ENCODE measurements at regions not wholly inside any gene's neighbourhood (a gene's known extent, or its start where the extent isn't known, plus 50 kb on each side); places are given as distances from the start of the nearest gene placed in this dataset.

DNA sequence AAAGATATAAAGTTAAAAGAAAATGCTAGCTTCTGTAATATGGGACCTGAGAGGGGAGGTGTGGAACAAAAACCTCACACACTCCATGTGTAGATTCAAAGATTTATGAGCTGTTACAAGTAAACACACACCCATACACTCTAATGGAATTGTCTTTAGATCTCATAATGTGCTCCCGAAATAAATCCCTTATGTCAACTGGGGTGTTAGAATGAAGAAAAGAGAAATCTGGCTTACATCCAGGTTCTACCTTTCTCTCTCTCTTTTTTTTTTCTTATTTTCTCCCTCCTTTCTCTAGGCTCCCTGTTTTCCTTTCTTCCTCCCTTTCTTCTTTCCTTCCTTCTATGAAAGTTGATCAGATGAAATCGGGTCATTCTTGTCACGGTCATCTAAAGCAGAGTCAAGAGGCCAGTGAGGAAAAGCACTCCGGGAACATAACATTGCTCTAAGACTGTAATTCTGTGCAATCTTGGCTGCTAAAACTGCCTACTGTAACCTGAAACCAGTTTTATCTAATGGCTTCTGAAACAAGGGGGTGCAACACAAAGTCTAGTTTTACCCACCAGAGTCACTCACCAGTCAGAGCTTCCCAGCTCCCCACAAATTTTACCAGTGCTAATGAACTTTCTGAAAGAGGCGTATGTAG is 68.3 kb upstream of the BTBD3 start:
- Histone ChIP-seq H3K27me3 (no peaks in the 10 kb centered on the region), H3K4me3 (ENCODE audit: low read depth in 1 of 2, low read length in 1 of 2) (no peak overlapping the region), H3K36me3 (no peaks in the 10 kb centered on the region), H3K9me3 (no peaks in the 10 kb centered on the region), H3K27ac (no peak overlapping the region), H3K4me1 (ENCODE audit: control insufficient read depth in 1 of 2, insufficient read depth in 1 of 2, low read depth in 1 of 2, low read length in 1 of 2) (no peaks in the 10 kb centered on the region)
- TF ChIP-seq, protein P1, sequence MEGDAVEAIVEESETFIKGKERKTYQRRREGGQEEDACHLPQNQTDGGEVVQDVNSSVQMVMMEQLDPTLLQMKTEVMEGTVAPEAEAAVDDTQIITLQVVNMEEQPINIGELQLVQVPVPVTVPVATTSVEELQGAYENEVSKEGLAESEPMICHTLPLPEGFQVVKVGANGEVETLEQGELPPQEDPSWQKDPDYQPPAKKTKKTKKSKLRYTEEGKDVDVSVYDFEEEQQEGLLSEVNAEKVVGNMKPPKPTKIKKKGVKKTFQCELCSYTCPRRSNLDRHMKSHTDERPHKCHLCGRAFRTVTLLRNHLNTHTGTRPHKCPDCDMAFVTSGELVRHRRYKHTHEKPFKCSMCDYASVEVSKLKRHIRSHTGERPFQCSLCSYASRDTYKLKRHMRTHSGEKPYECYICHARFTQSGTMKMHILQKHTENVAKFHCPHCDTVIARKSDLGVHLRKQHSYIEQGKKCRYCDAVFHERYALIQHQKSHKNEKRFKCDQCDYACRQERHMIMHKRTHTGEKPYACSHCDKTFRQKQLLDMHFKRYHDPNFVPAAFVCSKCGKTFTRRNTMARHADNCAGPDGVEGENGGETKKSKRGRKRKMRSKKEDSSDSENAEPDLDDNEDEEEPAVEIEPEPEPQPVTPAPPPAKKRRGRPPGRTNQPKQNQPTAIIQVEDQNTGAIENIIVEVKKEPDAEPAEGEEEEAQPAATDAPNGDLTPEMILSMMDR (IDR thresholded peaks at IDR 0.05), result no peak

DNA sequence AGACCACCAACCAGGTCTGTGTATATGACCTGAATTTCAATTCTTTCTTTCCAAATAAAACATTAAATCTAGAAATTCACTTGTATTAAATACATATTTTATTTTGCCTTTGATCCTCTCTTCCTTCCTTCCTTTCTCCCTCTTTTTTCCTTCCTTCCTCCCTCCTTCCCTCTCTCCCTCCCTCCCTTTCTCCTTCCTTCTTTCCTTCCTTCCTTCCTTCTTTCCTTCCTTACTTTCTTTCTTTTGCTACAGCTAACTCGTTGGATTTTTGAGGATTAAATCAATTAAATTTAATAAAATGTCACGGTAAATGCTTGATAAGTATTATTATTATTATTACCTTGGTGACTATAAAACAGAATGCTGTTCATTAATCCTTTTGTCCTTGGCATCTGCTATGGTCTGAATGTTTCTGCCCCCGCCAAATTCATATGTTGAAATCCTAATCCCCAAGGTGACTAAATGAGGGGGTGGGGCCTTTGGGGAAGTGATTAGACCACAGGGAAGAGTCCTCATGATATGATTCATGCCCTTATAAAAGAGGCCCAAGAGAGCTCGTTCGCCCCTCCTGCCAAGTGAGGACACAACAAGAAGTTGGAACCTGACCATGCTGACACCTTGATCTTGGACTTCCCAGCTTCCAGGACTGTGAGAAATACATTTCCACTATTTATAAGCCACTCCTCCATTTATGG is 67.6 kb upstream of the BTBD3 start:
- H3K4me1 ChIP-seq (ENCODE audit: control insufficient read depth in 1 of 2, insufficient read depth in 1 of 2, low read depth in 1 of 2, low read length in 1 of 2), result no peaks in the 10 kb centered on the region
- H3K27ac ChIP-seq, result no peak overlapping the region
- no peaks in the 10 kb centered on the region for H3K27me3 ChIP-seq
- TF ChIP-seq, protein P1 (IDR thresholded peaks at IDR 0.05), result no peak
- H3K4me3 ChIP-seq (ENCODE audit: low read depth in 1 of 2, low read length in 1 of 2), result no peak overlapping the region
- H3K36me3 ChIP-seq, result no peaks in the 10 kb centered on the region
- H3K9me3 ChIP-seq, result no peaks in the 10 kb centered on the region

DNA sequence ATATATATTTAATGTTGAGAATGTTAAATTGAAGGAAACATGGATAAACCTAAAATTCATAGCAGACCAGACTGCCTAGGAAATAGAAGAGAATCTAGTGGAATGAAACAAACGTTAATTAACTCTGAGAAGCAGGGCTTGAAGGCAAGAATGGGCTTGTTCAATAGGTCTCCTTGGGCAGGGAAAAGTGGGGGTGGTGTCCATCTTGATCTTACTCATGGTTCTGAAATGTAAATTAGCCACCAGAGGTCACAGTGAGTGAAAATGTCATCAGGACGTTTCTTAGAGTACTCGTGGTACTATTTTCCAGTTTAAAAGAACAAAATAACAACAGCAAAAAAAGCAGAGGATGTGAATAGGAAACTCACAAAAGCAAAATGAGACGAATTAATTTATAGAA is 66.8 kb upstream of the BTBD3 start:
- TF ChIP-seq, protein P1 (IDR thresholded peaks at IDR 0.05), result no peak
- Histone ChIP-seq H3K27me3 (no peaks in the 10 kb centered on the region), H3K9me3 (no peaks in the 10 kb centered on the region), H3K36me3 (no peaks in the 10 kb centered on the region), H3K4me1 (ENCODE audit: control insufficient read depth in 1 of 2, insufficient read depth in 1 of 2, low read depth in 1 of 2, low read length in 1 of 2) (no peaks in the 10 kb centered on the region), H3K4me3 (ENCODE audit: low read depth in 1 of 2, low read length in 1 of 2) (no peak overlapping the region), H3K27ac (no peak overlapping the region)

DNA sequence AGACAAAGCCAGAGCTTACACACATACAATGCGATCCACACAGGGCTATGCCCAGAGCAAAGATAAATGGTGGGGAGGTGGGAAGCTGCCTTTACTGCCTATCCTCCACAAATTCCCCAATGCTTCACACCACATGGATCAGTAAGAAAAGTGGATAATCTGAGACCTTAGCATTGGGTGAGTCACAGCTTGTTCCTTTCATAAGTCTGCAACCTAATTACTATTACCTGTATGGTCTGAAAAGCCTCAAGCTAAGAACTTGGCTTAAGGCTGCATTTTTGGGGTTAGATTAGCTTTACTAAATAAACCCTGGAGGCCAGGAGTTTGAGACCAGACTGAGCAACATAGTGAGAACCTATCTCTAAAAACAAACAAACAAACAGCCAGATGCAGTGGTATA is 66.0 kb upstream of the BTBD3 start:
- H3K27me3 ChIP-seq, result no peaks in the 10 kb centered on the region
- no peaks in the 10 kb centered on the region for H3K4me1 ChIP-seq (ENCODE audit: control insufficient read depth in 1 of 2, insufficient read depth in 1 of 2, low read depth in 1 of 2, low read length in 1 of 2)
- TF ChIP-seq, protein P1 (IDR thresholded peaks at IDR 0.05), result no peak
- H3K4me3 ChIP-seq (ENCODE audit: low read depth in 1 of 2, low read length in 1 of 2), result no peak overlapping the region
- H3K9me3 ChIP-seq, result no peaks in the 10 kb centered on the region
- no peaks in the 10 kb centered on the region for H3K36me3 ChIP-seq
- H3K27ac ChIP-seq, result no peak overlapping the region

DNA sequence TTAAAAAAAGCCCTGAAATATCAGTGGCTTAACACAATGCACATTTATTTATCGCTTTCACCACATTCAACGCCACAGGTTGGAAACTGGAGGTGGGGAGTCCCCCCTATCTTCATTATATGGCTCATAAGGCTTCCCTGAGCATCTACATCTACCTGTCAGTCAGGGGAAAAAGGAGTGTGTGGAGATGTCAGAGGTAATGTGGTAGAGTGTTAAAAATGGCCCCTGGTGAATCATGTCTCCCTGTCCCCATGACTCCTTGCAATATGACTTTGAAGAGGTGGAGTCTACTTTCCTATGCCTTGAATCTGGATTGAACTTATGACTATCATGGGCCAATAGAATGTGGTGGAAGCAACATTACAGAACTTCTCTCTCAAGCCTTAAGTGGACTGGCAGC is 65.5 kb upstream of the BTBD3 start:
- H3K36me3 ChIP-seq, result no peaks in the 10 kb centered on the region
- no peaks in the 10 kb centered on the region for H3K27me3 ChIP-seq
- no peak overlapping the region for H3K27ac ChIP-seq
- TF ChIP-seq, protein P1 (IDR thresholded peaks at IDR 0.05), result no peak
- H3K4me1 ChIP-seq (ENCODE audit: control insufficient read depth in 1 of 2, insufficient read depth in 1 of 2, low read depth in 1 of 2, low read length in 1 of 2), result no peaks in the 10 kb centered on the region
- no peak overlapping the region for H3K4me3 ChIP-seq (ENCODE audit: low read depth in 1 of 2, low read length in 1 of 2)
- H3K9me3 ChIP-seq, result no peaks in the 10 kb centered on the region
